ENCODE measurements at regions not wholly inside any gene's neighbourhood (a gene's known extent, or its start where the extent isn't known, plus 50 kb on each side); places are given as distances from the start of the nearest gene placed in this dataset.

GRCh38 chr12:46521145-46521544 lies 148.6 kb upstream of the SLC38A2 start:
- no peaks in the 10 kb centered on the region for H3K9me1 ChIP-seq (replicated peaks; ENCODE audit: control insufficient read depth, extremely low read depth, insufficient read depth, low read length)
- no peak overlapping the region for H3K27ac ChIP-seq (ENCODE audit: insufficient read depth, low read depth, low read length)
- intact Hi-C loops (cut with micrococcal nuclease) (no loop called here), dilution Hi-C loops (cut with MboI; ENCODE audit: extremely low pct_ligation_motif_present, low sequenced_read_pairs) (no loop called here)
- no peaks in the 10 kb centered on the region for H3K9me3 ChIP-seq (replicated peaks; ENCODE audit: control insufficient read depth, insufficient read depth, low read length)
- no peaks in the 10 kb centered on the region for H3K36me3 ChIP-seq (ENCODE audit: control insufficient read depth in 2 of 2, extremely low read depth in 1 of 2, insufficient read depth in 2 of 2, low read length in 2 of 2)
- H3K4me1 ChIP-seq (ENCODE audit: control insufficient read depth, extremely low read depth, insufficient read depth, low read length): peaks cover 33% of the 10 kb centered on the region
- DNase-seq (ENCODE audit: low read depth, low spot score): no peak
- H3K79me2 ChIP-seq (ENCODE audit: control insufficient read depth, insufficient read depth, low read length): no peaks in the 10 kb centered on the region
- H2AFZ ChIP-seq (ENCODE audit: low read depth, low read length): no peak overlapping the region
- H3K27me3 ChIP-seq (ENCODE audit: control insufficient read depth in 2 of 2, insufficient read depth in 2 of 2, low read length in 2 of 2): no peaks in the 10 kb centered on the region
- H3K9ac ChIP-seq (replicated peaks; ENCODE audit: extremely low read depth, insufficient read depth, low read length): no peak overlapping the region
- TF ChIP-seq EZH2 (IDR thresholded peaks at IDR 0.05; ENCODE audit: borderline replicate concordance, low read depth, low read length, severe bottlenecking) (no peak), GATA2 (IDR thresholded peaks at IDR 0.05; ENCODE audit: insufficient read depth, insufficient read length, low read depth, low read length) (no peak), POLR2A (IDR thresholded peaks at IDR 0.05; ENCODE audit: low read depth, low read length) (no peak), FOS (IDR thresholded peaks at IDR 0.05; ENCODE audit: borderline replicate concordance, insufficient read depth, low read length) (no peak), JUN (IDR thresholded peaks at IDR 0.05; ENCODE audit: borderline replicate concordance, insufficient read depth, insufficient read length, low read depth) (no peak), MYC (IDR thresholded peaks at IDR 0.05; ENCODE audit: low read depth, low read length) (no peak), CTCF (IDR thresholded peaks at IDR 0.05; ENCODE audit: extremely low read depth in 1 of 2, insufficient read depth in 1 of 2, low read depth in 1 of 2, low read length in 2 of 2) (no peak), POLR2AphosphoS5 (IDR thresholded peaks at IDR 0.05; ENCODE audit: insufficient read depth, low read depth, low read length) (no peak)
- TF ChIP-seq, protein P1, sequence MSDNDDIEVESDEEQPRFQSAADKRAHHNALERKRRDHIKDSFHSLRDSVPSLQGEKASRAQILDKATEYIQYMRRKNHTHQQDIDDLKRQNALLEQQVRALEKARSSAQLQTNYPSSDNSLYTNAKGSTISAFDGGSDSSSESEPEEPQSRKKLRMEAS (IDR thresholded peaks at IDR 0.05; ENCODE audit: insufficient read depth, insufficient read length): no peak
- H3K4me2 ChIP-seq (ENCODE audit: insufficient read depth, low read length): no peak overlapping the region
- CTCF ChIA-PET: interaction anchor here (1.2 kb wide), 1 partner anchor 90 kb away, joined by 3 read pairs; no protein-coding TSS in a partner anchor
- no peak for FAIRE-seq
- no TSS peak for BruUV-seq (replicated peaks)
- POLR2A ChIA-PET: no interaction called here
- no peaks in the 10 kb centered on the region for H4K20me1 ChIP-seq (replicated peaks; ENCODE audit: control insufficient read depth, extremely low read depth, insufficient read depth, low read length)
- H3K4me3 ChIP-seq (replicated peaks in 1 of 3; ENCODE audit: insufficient read depth in 1 of 3, low read depth in 1 of 3, low read length in 3 of 3): no peak overlapping the region

Measured in endothelial cell of umbilical vein (primary cell).